Kidney (tissue), 13 donors: ENCODE measurements at regions not wholly inside any gene's neighbourhood (a gene's known extent, or its start where the extent isn't known, plus 50 kb on each side); places are given as distances from the start of the nearest gene placed in this dataset.

Experiments used
- DNase-seq, 5 donors: peaks; one replicate each; pipeline ENCODE4 v3.0.0-alpha.2; 2013 to 2020
- FAIRE-seq: peaks from 2 replicates; lab custom pipeline; 2012; peaks lifted over from hg19 to GRCh38; lab: Jason Lieb, UNC
- H3K27ac ChIP-seq, 2 donors: one replicate each; pipeline ENCODE4 v1.7.0; 2013; ENCODE audit warnings: low read depth in 2 of 2, low read length in 2 of 2, inconsistent platforms in 1 of 2
- H3K27me3 ChIP-seq: one replicate; pipeline ENCODE4 v1.7.1; 2013; ENCODE audit warnings: low read length, inconsistent platforms; ENCODE audit not compliant: control insufficient read depth, insufficient read depth
- H3K36me3 ChIP-seq, 3 donors: one replicate each; pipeline versions ENCODE4 v1.7.0 to v1.7.1; 2013; ENCODE audit warnings: low read length in 3 of 3, control low read depth in 1 of 3, inconsistent platforms in 1 of 3; ENCODE audit not compliant: insufficient read depth in 3 of 3, control insufficient read depth in 2 of 3
- H3K4me1 ChIP-seq, 3 donors: one replicate each; pipeline versions ENCODE4 v1.7.0 to v1.7.1; 2013; ENCODE audit warnings: low read length in 3 of 3, inconsistent platforms in 1 of 3, low read depth in 1 of 3; ENCODE audit not compliant: control insufficient read depth in 2 of 3, insufficient read depth in 2 of 3
- H3K4me3 ChIP-seq, 3 donors: one replicate each; pipeline versions ENCODE4 v1.7.0 to v1.8.1; 2013; ENCODE audit warnings: low read length in 3 of 3, control low read depth in 1 of 3, inconsistent platforms in 1 of 3
- H3K9ac ChIP-seq, 3 donors: one replicate each; pipeline versions ENCODE4 v1.7.0 to v1.7.1; 2013; ENCODE audit warnings: low read length in 3 of 3, control low read depth in 1 of 3, inconsistent platforms in 1 of 3
- H3K9me3 ChIP-seq, 3 donors: one replicate each; pipeline versions ENCODE4 v1.7.0 to v1.7.1; 2013; ENCODE audit warnings: low read length in 3 of 3, control low read depth in 1 of 3, inconsistent platforms in 1 of 3; ENCODE audit not compliant: control insufficient read depth in 2 of 3, insufficient read depth in 1 of 3
- intact Hi-C: fragments of 100-400 bp; cut with DNase I; formaldehyde crosslinking; loops from one replicate; pipeline ENCODE4 v1.11.1; 2022
- TF ChIP-seq, protein P1 (sequence below): IDR thresholded peaks from 3 replicates; pipeline ENCODE4 v1.5.1; 2012; ENCODE audit warnings: mild to moderate bottlenecking, moderate library complexity, borderline replicate concordance; ENCODE audit not compliant: insufficient read depth; ENCODE audit errors: extremely low read depth
- donor health status: control.
- donor health status: control.
- donor health status: control.
- donor health status: control.
- donor health status: control.
- donor health status: DM: yes; HTN: yes; CAD: no.
- donor health status: Normal renal cell carcinoma (clear cell type).

DNA sequence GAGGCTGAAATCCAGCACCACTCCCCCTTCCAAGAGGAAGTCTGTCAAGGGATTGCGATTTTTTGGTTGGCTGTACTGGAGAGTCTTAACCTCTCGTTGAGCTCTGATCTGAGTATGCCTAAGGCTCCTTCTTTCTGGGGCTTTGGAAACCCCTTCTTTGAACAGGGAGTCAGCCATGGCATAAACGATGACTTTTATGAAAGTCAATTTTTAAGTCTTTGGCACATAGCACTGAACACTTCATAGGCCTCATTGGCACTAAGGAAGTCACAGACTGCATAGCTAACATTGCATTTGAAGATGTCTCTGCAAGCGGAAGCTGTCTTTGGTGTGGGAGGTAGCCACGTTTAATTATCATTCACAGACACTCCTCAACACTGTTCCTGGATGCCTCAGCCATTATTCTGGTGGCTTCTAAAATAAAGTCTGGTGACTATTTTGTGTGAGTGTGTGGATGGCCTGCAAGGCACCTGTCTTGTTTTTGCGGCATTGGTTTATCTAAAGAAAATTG lies 148.2 kb upstream of the NCK2 start:
- no peak overlapping the region for H3K4me3 ChIP-seq
- H3K9ac ChIP-seq: no peak overlapping the region
- H3K27ac ChIP-seq: no peak overlapping the region
- TF ChIP-seq, protein P1, sequence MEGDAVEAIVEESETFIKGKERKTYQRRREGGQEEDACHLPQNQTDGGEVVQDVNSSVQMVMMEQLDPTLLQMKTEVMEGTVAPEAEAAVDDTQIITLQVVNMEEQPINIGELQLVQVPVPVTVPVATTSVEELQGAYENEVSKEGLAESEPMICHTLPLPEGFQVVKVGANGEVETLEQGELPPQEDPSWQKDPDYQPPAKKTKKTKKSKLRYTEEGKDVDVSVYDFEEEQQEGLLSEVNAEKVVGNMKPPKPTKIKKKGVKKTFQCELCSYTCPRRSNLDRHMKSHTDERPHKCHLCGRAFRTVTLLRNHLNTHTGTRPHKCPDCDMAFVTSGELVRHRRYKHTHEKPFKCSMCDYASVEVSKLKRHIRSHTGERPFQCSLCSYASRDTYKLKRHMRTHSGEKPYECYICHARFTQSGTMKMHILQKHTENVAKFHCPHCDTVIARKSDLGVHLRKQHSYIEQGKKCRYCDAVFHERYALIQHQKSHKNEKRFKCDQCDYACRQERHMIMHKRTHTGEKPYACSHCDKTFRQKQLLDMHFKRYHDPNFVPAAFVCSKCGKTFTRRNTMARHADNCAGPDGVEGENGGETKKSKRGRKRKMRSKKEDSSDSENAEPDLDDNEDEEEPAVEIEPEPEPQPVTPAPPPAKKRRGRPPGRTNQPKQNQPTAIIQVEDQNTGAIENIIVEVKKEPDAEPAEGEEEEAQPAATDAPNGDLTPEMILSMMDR: no peak
- H3K9me3 ChIP-seq: no peaks in the 10 kb centered on the region
- H3K4me1 ChIP-seq: peaks cover 0 to 2% (median 0%) of the 10 kb centered on the region in 3 donors
- DNase-seq (no peak), FAIRE-seq (no peak)
- H3K27me3 ChIP-seq: no peaks in the 10 kb centered on the region
- intact Hi-C loops: no loop called here
- H3K36me3 ChIP-seq: no peaks in the 10 kb centered on the region

DNA sequence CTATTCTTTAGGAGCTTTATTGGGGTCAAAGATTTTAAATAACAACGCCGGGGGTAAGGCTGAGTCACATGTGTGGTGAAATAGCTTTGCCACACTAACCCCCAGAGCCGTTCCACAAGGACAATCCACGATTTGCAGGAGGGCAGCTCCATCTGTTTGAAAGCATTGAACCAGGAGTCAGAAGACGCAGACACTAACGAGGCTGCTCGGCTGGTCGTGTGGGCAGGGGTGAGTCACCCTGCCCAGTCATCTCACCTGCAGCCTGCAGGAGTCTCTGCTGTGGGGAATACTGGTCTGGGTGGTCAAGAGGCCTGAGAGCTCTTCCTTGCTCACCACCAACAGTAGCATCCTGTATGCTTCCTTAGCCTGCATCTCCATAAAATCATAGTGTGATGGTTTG lies 149.2 kb upstream of the NCK2 start:
- FAIRE-seq: no peak

DNA sequence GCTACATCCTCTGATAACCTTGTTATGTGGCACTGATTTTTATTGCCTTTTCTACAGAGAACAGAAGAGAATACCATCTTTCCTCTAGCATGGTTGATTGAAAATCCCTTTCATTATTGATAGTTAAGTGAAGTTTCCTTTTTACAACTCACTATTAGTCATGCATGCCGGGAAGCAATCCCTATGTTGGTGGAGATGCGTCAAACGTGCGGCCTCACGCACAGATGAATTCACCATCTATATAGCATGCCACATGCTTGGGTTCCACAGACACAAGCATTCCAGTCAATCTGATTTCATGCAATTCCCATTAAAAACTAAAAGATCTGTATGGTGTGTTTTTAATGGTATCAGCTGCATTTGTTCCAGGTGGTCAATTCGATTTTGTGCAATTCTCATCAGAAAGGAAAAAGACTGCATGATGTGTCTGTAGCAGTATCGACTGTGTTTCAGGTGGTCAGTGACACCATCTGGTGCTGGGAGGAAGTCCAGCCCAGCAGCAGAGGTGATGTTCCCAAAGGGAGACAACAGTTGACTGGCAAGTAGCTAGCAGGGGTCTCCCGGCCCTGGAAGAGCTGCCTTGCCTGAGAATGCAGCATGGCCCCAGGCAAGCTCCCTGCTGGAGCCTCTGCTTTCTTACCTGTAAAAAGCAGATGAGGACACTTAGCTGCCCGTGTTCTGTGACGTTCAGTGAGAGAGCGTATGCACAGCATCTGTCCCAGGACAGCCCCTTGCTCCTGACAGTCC lies 151.3 kb upstream of the NCK2 start:
- H3K9me3 ChIP-seq: no peaks in the 10 kb centered on the region
- TF ChIP-seq, protein P1: no peak
- intact Hi-C loops: no loop called here
- H3K27me3 ChIP-seq: no peaks in the 10 kb centered on the region
- H3K4me1 ChIP-seq: peaks cover 0 to 2% (median 0%) of the 10 kb centered on the region in 3 donors
- no peaks in the 10 kb centered on the region for H3K36me3 ChIP-seq
- H3K27ac ChIP-seq: no peak overlapping the region
- H3K9ac ChIP-seq: no peak overlapping the region
- DNase-seq: no peak
- FAIRE-seq: no peak
- no peak overlapping the region for H3K4me3 ChIP-seq

More for the DNA sequence above, 149.2 kb upstream of the NCK2 start:
- Histone ChIP-seq H3K27me3 (no peaks in the 10 kb centered on the region), H3K9ac (no peak overlapping the region), H3K36me3 (no peaks in the 10 kb centered on the region), H3K4me1 (peaks cover 0 to 2% (median 0%) of the 10 kb centered on the region in 3 donors), H3K27ac (no peak overlapping the region), H3K9me3 (no peaks in the 10 kb centered on the region), H3K4me3 (no peak overlapping the region)
- intact Hi-C loops: no loop called here
- no peak for DNase-seq
- TF ChIP-seq, protein P1: no peak
